Chondrocyte (in vitro differentiated cells): ENCODE measurements at regions not wholly inside any gene's neighbourhood (a gene's known extent, or its start where the extent isn't known, plus 50 kb on each side); places are given as distances from the start of the nearest gene placed in this dataset.

Source experiments
- DNase-seq: peaks from one replicate; pipeline ENCODE4 v3.0.0; 2021; ENCODE audit warnings: mixed read lengths, low spot score
- H3K27ac Mint-ChIP-seq: one replicate; pipeline ENCODE4 v1.8.0; 2021; ENCODE audit warnings: mild to moderate bottlenecking, moderate library complexity, mixed read lengths; ENCODE audit not compliant: unreplicated experiment
- H3K27me3 Mint-ChIP-seq: 2 replicates; pipeline ENCODE4 v1.8.0; 2021; ENCODE audit warnings: low read depth, mixed read lengths
- H3K36me3 Mint-ChIP-seq: 2 replicates; pipeline ENCODE4 v1.8.0; 2021; ENCODE audit warnings: low read depth, mixed read lengths
- H3K4me1 Mint-ChIP-seq: 2 replicates; pipeline ENCODE4 v1.8.0; 2021; ENCODE audit warnings: low read depth, mild to moderate bottlenecking, mixed read lengths
- H3K4me3 Mint-ChIP-seq: one replicate; pipeline ENCODE4 v1.8.0; 2021; ENCODE audit warnings: mild to moderate bottlenecking, moderate library complexity, mixed read lengths; ENCODE audit not compliant: unreplicated experiment
- H3K9me3 Mint-ChIP-seq: 2 replicates; pipeline ENCODE4 v1.8.0; 2021; ENCODE audit warnings: low read depth, mixed read lengths
- CTCF ChIP-seq: fragments of 200-600 bp; sonication (generic); IDR thresholded peaks from 2 replicates; pipeline ENCODE4 v1.5.0; 2021; ENCODE audit warnings: antibody characterized with exemption, mild to moderate bottlenecking, moderate library complexity

GRCh38 chr12:84495711-84496110 is 416.9 kb downstream of the SLC6A15 start:
- no peak for DNase-seq
- Mint-ChIP-seq H3K27me3 (no peaks in the 10 kb centered on the region), H3K4me1 (no peaks in the 10 kb centered on the region), H3K4me3 (no peak overlapping the region), H3K36me3 (no peaks in the 10 kb centered on the region), H3K27ac (no peak overlapping the region), H3K9me3 (no peaks in the 10 kb centered on the region)
- no peak for TF ChIP-seq CTCF

GRCh38 chr12:84492351-84492883 is 420.2 kb downstream of the SLC6A15 start:
- no peak overlapping the region for H3K4me3 Mint-ChIP-seq
- no peaks in the 10 kb centered on the region for H3K27me3 Mint-ChIP-seq
- no peak for TF ChIP-seq CTCF
- H3K9me3 Mint-ChIP-seq: no peaks in the 10 kb centered on the region
- H3K4me1 Mint-ChIP-seq: no peaks in the 10 kb centered on the region
- no peaks in the 10 kb centered on the region for H3K36me3 Mint-ChIP-seq
- no peak for DNase-seq
- no peak overlapping the region for H3K27ac Mint-ChIP-seq

GRCh38 chr12:84484798-84485197 is 427.8 kb downstream of the SLC6A15 start:
- no peak for DNase-seq
- Mint-ChIP-seq H3K4me3 (no peak overlapping the region), H3K27ac (no peak overlapping the region), H3K27me3 (no peaks in the 10 kb centered on the region), H3K9me3 (no peaks in the 10 kb centered on the region), H3K4me1 (no peaks in the 10 kb centered on the region), H3K36me3 (no peaks in the 10 kb centered on the region)
- TF ChIP-seq CTCF: no peak

GRCh38 chr12:84480803-84481202 is 431.8 kb downstream of the SLC6A15 start:
- Mint-ChIP-seq H3K4me1 (no peaks in the 10 kb centered on the region), H3K9me3 (peaks cover 3% of the 10 kb centered on the region), H3K27me3 (peaks cover 2% of the 10 kb centered on the region), H3K4me3 (no peak overlapping the region), H3K36me3 (no peaks in the 10 kb centered on the region), H3K27ac (no peak overlapping the region)
- DNase-seq: no peak
- TF ChIP-seq CTCF: no peak

DNA sequence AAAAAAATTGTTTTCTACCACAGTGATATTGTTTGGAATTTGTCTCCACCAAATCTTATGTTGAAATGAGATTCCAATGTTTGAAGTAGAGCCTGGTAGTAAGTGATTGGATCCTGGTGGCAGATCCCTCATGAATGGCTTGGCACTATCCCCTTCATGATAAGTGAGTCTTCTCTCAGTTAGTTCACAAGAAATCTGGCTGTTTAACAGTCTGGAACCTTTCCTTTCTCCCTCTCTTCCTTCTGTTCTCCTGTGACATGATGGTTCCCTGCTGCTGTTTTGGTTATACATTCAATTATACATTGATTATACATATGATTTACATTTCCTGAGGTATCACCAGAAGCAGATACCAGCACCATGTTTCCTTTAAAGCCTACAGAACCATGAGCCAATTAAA is 442.2 kb downstream of the SLC6A15 start:
- no peak for TF ChIP-seq CTCF
- H3K9me3 Mint-ChIP-seq: no peaks in the 10 kb centered on the region
- no peak overlapping the region for H3K4me3 Mint-ChIP-seq
- no peak overlapping the region for H3K27ac Mint-ChIP-seq
- H3K36me3 Mint-ChIP-seq: no peaks in the 10 kb centered on the region
- H3K4me1 Mint-ChIP-seq: no peaks in the 10 kb centered on the region
- peaks cover 9% of the 10 kb centered on the region for H3K27me3 Mint-ChIP-seq
- DNase-seq: no peak
